Liver (tissue), 3 donors: ENCODE measurements at regions not wholly inside any gene's neighbourhood (a gene's known extent, or its start where the extent isn't known, plus 50 kb on each side); places are given as distances from the start of the nearest gene placed in this dataset.

Experiments
- HNF4G ChIP-seq: IDR thresholded peaks from 2 replicates; pipeline ENCODE4 v1.6.1; 2016; ENCODE audit warnings: antibody characterized with exemption
- JUND ChIP-seq, 2 donors: IDR thresholded peaks; 2 replicates each; pipeline ENCODE4 v1.6.1; 2016; ENCODE audit warnings: antibody characterized with exemption in 2 of 2
- TF ChIP-seq, protein P1 (sequence below): fragments of 150-350 bp; IDR thresholded peaks from 2 replicates; pipeline ENCODE4 v1.5.1; 2017; ENCODE audit warnings: improper control_type of control experiment, low read depth, low read length; ENCODE audit not compliant: missing input control
- TF ChIP-seq, protein P2 (sequence below): IDR thresholded peaks from 2 replicates; pipeline ENCODE4 v1.6.1; 2016; ENCODE audit warnings: antibody characterized with exemption
- donor health status: healthy.
- donor health status: healthy.

DNA sequence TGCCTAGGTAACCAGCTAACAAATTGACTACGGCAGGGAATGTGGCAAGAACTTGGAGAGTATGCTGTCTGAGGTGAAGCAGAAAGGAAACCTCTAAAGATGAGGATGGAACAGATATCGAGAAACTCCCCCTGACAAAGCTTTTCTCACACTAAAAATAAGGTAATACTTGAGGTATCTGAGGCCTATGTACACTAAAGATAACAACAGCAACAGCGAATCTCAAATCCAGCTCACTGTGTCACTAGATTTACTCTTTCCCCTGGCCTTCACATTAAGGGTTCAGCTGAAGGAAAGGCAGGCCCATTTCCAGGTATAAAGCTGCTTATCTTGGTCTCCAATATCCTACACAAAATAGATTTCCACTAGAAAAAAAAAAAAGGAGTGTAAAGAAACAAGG lies 518.0 kb downstream of the KCNT2 start:
- TF ChIP-seq, protein P1, sequence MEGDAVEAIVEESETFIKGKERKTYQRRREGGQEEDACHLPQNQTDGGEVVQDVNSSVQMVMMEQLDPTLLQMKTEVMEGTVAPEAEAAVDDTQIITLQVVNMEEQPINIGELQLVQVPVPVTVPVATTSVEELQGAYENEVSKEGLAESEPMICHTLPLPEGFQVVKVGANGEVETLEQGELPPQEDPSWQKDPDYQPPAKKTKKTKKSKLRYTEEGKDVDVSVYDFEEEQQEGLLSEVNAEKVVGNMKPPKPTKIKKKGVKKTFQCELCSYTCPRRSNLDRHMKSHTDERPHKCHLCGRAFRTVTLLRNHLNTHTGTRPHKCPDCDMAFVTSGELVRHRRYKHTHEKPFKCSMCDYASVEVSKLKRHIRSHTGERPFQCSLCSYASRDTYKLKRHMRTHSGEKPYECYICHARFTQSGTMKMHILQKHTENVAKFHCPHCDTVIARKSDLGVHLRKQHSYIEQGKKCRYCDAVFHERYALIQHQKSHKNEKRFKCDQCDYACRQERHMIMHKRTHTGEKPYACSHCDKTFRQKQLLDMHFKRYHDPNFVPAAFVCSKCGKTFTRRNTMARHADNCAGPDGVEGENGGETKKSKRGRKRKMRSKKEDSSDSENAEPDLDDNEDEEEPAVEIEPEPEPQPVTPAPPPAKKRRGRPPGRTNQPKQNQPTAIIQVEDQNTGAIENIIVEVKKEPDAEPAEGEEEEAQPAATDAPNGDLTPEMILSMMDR, result no peak
- TF ChIP-seq HNF4G (no peak), JUND (IDR thresholded peaks at IDR 0.05) (no peak)
- TF ChIP-seq, protein P2, sequence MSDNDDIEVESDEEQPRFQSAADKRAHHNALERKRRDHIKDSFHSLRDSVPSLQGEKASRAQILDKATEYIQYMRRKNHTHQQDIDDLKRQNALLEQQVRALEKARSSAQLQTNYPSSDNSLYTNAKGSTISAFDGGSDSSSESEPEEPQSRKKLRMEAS, result no peak
